ENCODE measurements at regions not wholly inside any gene's neighbourhood (a gene's known extent, or its start where the extent isn't known, plus 50 kb on each side); places are given as distances from the start of the nearest gene placed in this dataset.

- no peak for TF ChIP-seq SMC3 (IDR thresholded peaks at IDR 0.05; ENCODE audit: low read depth, low read length)
- no peak for TF ChIP-seq RAD21 (IDR thresholded peaks at IDR 0.05; ENCODE audit: low read length)
- no peak for TF ChIP-seq POLR2AphosphoS5 (IDR thresholded peaks at IDR 0.05; ENCODE audit: low read depth, low read length)
- TF ChIP-seq EZH2phosphoT487 (IDR thresholded peaks at IDR 0.05; ENCODE audit: borderline replicate concordance, low read depth) = no peak
- no peak for TF ChIP-seq CTCF (IDR thresholded peaks at IDR 0.05)
- TF ChIP-seq GATA2 (CRISPR knock-in tag; IDR thresholded peaks at IDR 0.05) = no peak
- TF ChIP-seq CHD2 (IDR thresholded peaks at IDR 0.05; ENCODE audit: low read length, partially characterized antibody) = no peak
- TF ChIP-seq PBX3 (IDR thresholded peaks at IDR 0.05) = no peak
- TF ChIP-seq GABPA (IDR thresholded peaks at IDR 0.05; ENCODE audit: low read depth) = no peak
Measured at GRCh38 chr3:17817545-17817944, 75.1 kb upstream of the TBC1D5 start.

All from SK-N-SH (cell line).